HG03442 (cell line): ENCODE measurements at regions not wholly inside any gene's neighbourhood (a gene's known extent, or its start where the extent isn't known, plus 50 kb on each side); places are given as distances from the start of the nearest gene placed in this dataset.

Source experiments
- ATAC-seq: cut with Tn5 transposase; IDR thresholded peaks from one replicate; pipeline ENCODE4 v1.9.1; 2021; ENCODE audit warnings: mild to moderate bottlenecking, moderate library complexity; ENCODE audit not compliant: unreplicated experiment

GRCh38 chr5:160906090-160906489, 54.1 kb upstream of the ATP10B start:
- ATAC-seq = no peak

GRCh38 chr5:160905285-160905684, 53.3 kb upstream of the ATP10B start:
- ATAC-seq = no peak

- no peak for ATAC-seq
Observed at GRCh38 chr5:160904591-160904990, 52.6 kb upstream of the ATP10B start.

GRCh38 chr5:160903551-160903950, 51.5 kb upstream of the ATP10B start:
- no peak for ATAC-seq

- ATAC-seq = no peak
Observed at GRCh38 chr5:160903076-160903475, 51.1 kb upstream of the ATP10B start.
